CD4-positive, alpha-beta T cell treated with Interleukin-15 for 4 hours (primary cell): ENCODE measurements at regions not wholly inside any gene's neighbourhood (a gene's known extent, or its start where the extent isn't known, plus 50 kb on each side); places are given as distances from the start of the nearest gene placed in this dataset.

Experiments used
- DNase-seq: peaks from one replicate; pipeline ENCODE4 v3.0.0-alpha.2; 2020; ENCODE audit warnings: low spot score

DNA sequence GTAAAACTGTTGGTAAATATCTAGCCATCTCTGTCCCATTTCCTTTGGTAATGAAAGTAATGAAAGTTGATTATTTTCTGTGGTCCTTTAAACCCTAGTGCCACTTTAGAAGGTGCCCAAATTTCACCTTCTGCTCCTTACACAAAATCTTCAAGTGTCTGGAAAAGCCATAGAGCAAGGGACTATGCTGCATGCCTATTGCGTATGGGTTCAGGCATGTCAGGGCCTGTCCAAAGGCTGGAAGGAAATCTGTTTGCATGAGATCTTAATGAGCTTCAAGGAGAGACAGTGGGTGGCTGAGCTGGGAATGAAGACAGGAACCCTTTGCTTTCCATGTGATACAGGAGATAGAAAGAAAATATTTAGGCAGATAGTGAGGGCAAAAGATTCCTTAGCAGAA, 66.6 kb upstream of the CCN6 start:
- no peak for DNase-seq

DNA sequence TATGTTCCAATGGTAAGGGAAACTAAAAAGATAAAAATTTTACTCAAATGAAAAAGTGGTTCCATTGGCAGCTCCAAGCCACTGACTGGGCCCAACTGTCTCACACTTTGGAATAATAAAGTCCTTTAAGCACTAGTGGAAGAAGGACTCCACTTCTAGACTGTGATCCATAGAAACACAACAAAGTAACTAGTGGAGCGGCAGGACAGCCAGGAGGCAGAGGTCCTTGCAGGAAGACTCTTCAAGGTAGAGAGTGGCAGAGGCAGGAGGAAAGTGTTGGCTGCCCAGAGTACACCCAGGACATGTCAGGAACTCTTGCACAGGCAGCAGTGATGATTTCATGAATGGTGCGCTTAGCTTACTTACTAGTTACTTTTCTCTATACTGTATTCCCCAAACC, 65.0 kb upstream of the CCN6 start:
- DNase-seq, result no peak

DNA sequence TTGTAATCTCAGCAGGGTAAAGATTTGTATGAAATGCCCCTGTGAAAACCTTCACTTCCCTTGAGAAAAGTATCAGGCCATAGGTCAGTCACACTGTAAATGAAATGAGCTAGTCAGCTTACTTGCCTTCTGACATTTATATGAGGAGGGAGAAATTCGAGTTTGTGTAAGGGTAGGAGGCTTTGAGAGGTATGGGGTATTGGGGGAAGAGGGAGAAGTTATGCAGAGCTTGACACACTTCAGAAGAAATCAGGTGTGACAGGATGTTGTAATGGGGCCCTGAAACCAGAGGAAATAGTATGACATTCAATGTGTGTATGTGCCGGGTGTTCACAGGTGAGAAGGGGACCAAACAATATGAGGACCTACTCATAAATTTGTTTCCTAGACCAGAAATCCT, 64.2 kb upstream of the CCN6 start:
- peak; percentile 71 for DNase-seq

DNA sequence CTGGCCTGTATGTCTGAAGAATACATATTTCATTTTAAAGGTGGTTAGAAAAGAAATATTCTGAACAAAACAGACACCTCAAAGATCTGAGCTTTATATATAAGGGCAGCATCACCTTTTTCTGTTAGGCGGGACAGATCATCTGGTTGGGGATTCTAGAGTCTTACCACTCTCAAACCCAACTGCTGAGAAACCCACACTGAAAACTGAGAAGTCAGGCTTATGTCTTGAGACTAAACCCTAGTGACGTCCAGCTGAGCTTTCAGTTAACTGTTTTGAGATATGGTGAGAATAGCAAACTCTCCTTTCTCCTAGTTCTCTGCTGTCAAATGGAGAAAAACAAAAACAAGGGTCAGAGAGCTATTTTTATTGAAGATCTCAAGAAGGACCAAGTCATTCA, 63.7 kb upstream of the CCN6 start:
- no peak for DNase-seq

DNA sequence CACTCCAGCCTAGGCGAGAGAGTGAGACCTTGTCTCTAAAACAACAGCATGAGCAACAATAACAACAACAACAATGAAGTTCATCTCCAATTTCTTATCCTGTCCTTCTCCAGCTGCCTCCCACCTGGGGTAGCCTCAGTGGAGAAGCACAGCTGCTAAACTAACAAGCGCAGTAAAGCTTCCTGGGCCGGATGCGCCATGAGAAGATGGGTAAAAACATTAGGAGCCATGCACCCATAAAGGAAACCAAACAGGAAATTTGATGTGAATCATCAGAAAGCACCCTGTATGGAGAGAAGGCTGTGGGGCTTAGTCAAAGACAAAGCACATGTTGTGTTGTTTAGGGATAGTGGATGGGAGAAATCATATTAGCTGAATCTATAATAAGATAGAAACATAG, 61.1 kb upstream of the CCN6 start:
- peak; percentile 75 for DNase-seq

DNA sequence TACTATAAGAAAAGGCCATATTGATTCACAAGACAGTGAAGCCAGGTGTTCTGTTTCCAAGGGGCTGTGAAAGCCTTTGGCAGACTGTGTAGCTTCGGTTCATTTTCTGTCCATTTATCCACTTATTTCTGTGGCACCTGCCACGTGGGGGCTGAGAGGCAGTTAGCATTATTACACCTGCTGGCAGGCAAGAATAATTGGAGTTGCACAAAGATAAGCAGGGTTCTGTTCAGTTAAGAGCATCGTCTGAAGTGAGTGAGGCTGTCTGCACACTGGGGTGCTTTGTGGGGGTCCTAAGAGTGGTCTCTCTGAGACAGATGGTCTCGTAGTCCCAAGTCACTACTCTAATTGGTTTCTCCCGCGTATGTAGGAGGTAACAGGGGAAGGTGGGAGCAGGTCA, 60.6 kb upstream of the CCN6 start:
- DNase-seq, result no peak

DNA sequence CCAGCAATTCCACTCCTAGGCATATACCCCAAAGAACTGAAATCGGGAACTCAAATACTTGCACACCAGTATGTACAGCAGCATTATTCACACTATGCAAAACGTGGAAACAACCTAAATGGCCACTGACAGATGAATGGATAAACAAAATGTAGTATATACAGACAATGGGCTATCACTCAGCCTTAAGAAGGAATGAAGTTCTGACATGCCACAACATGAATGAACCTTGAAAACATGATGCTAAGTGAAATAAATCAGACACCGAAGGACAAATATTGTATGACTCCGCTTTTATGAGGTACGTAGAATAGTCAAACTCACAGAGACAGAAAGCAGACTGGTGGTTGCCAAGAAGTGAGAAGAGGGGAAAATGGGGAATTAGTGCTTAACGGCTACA, 59.1 kb upstream of the CCN6 start:
- DNase-seq, result no peak

DNA sequence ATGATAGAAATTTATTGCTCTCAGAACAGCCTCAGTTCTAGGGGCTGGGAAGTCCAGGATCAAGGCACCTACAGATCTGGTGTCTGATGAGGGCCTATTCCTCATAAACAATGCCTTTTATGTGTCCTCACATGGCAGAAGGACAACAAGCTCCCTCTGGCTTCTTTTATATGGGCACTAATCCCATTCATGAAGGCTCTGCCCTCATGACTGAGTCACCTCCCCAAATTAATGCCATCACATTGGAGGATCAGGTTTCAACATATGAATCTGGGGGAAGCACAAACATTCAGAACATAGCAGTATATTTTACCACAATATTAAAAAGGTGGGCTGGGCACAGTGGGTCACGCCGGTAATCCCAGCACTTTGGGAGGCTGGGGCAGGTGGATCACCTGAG, 58.5 kb upstream of the CCN6 start:
- no peak for DNase-seq

DNA sequence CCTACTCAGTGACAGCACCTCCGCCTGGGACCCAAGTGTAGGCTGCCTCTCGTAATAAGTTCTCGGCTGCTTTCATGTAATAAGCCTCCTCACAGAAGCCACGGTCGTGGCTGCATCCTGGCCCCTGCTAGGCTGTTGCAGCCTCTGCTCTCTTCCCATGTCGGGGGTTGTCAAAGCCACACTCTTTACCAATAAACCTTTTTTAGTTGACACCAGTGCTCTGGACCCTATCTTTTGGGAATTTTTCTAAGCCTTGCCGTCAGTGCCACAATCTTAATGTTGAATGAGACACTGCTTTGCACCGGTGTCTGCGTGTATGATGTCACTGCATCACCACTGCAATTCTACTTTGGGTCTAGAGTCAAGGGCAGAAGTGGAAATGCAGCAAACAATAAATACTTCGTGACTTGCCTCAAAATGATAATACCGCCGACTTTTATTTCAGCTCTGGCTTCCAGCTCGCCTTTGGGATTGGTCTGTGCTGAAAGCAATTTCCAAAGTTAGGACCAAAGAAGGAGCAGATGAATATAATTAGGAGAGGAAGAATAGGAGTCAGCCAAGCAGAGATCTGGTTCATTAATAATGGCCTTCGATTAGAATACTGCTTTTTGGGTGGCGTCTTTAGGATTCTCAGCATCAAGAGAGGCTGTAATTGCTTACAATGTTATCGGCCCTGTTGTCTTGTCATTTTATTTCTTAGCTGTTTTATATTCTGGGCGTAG, 57.6 kb upstream of the CCN6 start:
- no peak for DNase-seq

DNA sequence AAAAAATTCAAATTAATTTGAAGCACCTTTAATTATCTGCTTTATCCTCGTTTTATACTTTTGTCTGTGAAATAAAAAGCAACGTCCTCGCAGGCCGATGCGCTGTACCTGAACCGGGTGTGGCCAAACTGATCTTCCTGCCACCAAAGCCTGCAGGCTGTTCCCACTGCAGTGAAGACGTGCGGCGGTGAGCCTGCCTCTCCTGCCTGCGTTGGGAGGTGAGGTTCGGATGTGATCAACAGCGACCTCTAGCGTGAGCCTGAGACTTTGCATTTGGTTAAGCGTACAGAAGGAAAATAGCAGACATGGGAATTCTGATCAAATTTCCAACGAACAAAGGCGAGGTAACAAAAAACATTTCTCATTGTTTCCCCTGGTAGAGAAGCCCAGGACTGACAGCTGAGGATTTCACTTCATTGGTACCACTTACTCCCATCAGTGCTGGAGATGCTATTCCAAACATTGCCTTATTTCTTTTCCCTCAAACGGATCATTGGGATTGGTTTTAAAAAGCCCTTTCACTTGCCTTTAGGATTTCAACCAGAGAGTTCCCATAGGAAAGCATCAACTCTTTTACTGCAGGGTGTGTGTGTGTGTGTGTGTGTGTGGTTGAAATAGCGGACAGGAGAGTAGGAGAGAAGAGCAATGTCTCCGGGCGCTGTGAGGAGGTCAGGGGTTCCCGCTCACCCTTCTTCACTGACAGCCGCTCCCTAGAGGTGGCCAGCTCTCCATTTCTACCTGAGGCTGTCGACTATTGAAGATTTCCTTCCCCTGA, 56.6 kb upstream of the CCN6 start:
- peak; percentile 83 for DNase-seq

DNA sequence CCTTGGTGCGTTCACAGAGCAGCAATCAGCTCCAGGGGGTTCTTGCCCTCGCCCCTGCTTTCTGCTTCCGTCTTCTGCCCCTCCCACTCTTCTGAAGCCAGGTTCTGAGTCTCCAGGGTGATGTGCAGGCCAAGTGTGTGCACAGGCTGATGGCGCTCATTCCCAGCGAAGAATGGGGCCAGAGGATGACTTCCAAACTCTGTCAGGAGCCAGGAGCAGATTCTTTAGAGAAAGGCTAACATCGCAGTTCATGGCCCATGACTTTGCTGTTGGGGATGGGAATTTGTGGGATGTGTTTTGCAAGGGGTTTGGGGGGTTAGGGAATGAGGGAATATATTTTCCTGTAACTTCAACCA, 56.1 kb upstream of the CCN6 start:
- DNase-seq, result no peak

DNA sequence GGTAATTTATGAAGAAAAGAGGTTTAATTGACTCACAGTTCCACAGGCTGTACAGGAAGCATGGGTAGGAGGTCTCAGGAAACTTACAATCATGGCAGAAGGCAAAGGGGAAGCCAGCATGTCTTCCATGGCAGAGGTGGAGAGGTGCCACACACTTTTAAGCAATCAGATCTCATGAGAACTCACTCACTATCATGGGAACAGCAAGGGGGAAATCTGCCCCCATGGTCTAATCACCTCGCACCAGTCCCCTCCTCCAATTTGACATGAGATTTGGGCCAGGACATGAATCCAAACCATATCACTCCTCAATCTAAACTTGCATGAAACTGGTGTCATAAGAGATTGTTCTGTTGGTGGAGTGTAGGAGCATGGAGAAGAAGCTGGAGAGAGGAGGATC, 51.6 kb upstream of the CCN6 start:
- no peak for DNase-seq
